WI38 (cell line): ENCODE measurements at regions not wholly inside any gene's neighbourhood (a gene's known extent, or its start where the extent isn't known, plus 50 kb on each side); places are given as distances from the start of the nearest gene placed in this dataset.

ENCODE experiments used
- H3K4me3 ChIP-seq: 2 replicates; pipeline ENCODE4 v1.5.1; 2011; ENCODE audit warnings: low read depth, mild to moderate bottlenecking, control low read depth, low read length
- TF ChIP-seq, protein P1 (sequence below): IDR thresholded peaks from 2 replicates; pipeline ENCODE4 v1.5.1; 2012; ENCODE audit warnings: low read depth, mild to moderate bottlenecking, control low read depth, low read length

DNA sequence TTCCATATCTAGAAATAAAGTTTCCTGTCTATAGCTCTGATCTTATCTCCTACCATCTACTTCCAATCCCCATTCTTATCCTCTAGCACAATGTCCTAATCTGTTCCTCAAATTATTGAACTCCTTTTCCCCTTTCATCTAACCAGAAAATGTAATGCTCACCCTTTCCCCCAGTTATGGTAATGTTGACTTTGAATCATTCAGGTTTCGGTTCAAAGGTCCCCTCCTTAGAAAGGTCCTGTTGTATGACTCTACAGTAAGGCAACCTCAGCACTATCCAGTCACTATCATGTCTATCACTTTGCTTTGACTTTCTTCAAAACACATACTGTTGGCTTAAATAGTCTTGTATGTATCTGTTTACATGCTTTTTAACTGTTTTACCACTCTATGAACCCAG, 264.2 kb upstream of the PCDH15 start:
- TF ChIP-seq, protein P1, sequence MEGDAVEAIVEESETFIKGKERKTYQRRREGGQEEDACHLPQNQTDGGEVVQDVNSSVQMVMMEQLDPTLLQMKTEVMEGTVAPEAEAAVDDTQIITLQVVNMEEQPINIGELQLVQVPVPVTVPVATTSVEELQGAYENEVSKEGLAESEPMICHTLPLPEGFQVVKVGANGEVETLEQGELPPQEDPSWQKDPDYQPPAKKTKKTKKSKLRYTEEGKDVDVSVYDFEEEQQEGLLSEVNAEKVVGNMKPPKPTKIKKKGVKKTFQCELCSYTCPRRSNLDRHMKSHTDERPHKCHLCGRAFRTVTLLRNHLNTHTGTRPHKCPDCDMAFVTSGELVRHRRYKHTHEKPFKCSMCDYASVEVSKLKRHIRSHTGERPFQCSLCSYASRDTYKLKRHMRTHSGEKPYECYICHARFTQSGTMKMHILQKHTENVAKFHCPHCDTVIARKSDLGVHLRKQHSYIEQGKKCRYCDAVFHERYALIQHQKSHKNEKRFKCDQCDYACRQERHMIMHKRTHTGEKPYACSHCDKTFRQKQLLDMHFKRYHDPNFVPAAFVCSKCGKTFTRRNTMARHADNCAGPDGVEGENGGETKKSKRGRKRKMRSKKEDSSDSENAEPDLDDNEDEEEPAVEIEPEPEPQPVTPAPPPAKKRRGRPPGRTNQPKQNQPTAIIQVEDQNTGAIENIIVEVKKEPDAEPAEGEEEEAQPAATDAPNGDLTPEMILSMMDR = no peak
- H3K4me3 ChIP-seq = no peak overlapping the region

DNA sequence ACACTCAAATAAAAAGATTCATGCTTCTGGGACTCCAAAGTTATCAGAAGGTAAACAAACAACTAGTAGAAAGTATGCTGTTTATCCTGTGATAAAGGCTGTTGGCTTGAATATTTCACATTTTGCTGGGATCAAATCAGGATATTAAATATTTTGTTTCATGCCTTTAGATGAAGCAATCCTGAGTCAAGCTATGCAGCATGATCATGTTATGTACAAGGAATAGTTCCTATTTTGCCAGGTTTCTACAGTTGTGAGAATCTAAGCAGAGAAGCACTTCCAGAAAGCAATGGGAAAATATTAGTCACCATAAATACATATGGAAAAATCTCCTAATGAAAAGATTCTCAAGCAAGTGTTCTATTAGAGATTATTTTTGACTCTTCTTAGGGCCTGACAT, 262.8 kb upstream of the PCDH15 start:
- H3K4me3 ChIP-seq = no peak overlapping the region
- TF ChIP-seq, protein P1 = no peak

DNA sequence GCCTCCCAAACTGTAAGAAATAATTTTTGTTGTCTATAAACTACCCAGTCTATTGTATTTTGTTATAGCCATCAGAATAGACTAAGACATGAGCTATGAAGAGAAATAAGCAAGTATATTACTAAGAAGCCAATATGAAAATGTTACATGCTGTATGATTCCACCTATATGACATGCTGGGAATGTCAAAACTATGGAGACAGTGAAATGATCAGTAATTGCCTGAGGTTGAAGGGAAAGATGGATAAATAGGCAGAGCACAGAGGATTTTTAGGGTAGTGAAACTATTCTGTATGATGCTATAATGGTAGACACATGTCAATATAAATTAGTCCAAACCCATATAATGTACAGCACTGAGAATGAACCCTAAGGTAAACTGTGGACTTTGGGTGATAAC, 261.3 kb upstream of the PCDH15 start:
- no peak overlapping the region for H3K4me3 ChIP-seq
- TF ChIP-seq, protein P1 = no peak

DNA sequence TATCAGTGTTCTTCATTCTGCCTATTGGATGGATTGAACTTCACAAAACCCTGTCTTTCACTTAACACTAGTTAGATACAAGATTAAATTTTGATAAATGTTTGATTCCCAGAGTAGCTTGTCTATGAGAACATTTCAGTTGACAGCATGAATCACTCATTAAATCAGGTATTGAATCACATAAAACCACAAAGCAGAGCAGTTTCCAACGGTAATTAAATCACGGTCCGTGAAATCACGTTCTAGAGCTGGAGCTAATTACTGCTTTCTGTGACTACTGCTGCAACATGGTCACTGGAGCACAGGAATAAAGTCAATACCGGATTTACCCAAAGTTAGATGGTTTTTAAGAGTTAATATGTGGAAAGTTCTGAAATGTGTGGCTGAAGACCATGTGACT, 257.8 kb upstream of the PCDH15 start:
- TF ChIP-seq, protein P1 = no peak
- no peak overlapping the region for H3K4me3 ChIP-seq

DNA sequence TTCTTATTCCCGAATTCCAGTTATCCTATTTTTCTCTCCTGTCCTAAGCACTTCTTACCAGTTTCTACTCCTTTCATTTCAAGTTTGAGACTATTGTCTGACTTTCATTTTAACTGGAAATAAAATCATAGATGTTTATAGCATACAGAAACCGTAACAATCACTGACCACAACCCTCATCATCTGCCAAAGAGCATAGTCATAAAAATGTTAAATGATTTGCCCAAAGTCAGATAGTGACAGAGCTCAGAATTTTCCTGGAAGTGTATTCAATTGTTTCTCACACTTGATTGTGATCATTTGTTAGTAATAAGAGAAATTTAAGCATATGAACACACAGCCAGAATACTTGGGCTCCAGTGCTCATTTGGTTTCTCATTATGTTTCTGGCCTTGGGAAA, 250.5 kb upstream of the PCDH15 start:
- TF ChIP-seq, protein P1 = no peak
- no peak overlapping the region for H3K4me3 ChIP-seq

DNA sequence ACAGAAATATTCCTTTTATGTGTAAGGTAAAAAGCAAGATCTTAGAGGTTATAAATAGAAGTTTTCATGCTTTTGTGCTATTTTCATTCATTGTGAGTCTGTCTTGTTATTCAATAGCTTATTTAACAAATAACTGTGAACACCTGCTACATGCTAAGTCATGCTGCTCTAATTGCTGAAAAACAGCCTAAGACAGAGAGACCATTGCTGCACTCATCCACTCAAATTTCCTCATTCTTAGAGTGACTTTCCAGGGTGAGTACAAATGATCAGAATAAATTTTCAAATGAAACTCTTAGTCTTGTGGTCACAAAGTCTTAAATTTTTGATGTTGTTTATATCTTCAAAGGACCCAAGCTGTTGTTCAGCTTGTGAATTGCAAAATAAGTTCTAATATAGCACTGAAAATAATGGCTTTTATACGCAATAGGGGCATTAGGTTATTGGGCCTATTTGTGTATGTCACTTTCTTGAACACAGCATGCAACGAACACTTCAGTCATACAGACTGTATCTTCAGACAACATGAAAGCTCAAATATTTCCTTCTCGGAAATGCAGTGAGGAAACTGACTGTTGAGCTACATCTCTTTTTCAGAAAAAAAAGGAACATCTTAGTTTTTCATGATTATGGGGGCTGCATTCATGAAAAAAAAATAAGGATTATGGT, 247.9 kb upstream of the PCDH15 start:
- TF ChIP-seq, protein P1 = no peak
- no peak overlapping the region for H3K4me3 ChIP-seq

DNA sequence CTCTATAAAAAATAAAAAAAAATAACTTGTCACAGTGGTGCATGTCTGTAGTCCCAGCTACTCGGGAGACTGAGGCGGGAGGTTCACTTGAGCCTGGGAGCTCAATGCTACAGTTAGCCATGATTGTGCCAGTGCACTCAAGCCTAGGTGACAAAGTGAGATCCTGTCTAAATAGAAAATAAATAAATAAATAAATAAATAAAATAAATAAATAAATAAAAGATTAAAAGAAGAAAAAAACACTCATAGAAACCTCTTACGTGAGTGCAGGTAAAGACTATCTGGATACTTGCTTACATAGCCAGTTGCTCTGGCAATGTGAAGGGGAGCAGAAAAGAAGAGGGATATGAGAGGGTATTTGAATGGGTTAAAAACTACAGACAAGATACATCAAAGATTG, 242.5 kb upstream of the PCDH15 start:
- no peak overlapping the region for H3K4me3 ChIP-seq
- TF ChIP-seq, protein P1 = no peak
